H9 (cell line): ENCODE measurements at regions not wholly inside any gene's neighbourhood (a gene's known extent, or its start where the extent isn't known, plus 50 kb on each side); places are given as distances from the start of the nearest gene placed in this dataset.

Experiments used
- DNase-seq: peaks from one replicate; pipeline ENCODE4 v3.0.0-alpha.2; 2017
- H2AFZ ChIP-seq: one replicate; pipeline ENCODE4 v1.6.1; 2013; ENCODE audit warnings: mild to moderate bottlenecking, low read length, control low read depth, moderate library complexity
- H2AK5ac ChIP-seq: 2 replicates; pipeline ENCODE4 v1.6.1; 2013; ENCODE audit warnings: low read length, control low read depth, mixed read lengths; ENCODE audit not compliant: insufficient read length
- H2BK120ac ChIP-seq: one replicate; pipeline ENCODE4 v1.6.1; 2013; ENCODE audit warnings: low read depth, mild to moderate bottlenecking, low read length, control low read depth, inconsistent platforms; ENCODE audit not compliant: poor library complexity, severe bottlenecking
- H2BK12ac ChIP-seq: 2 replicates; pipeline ENCODE4 v1.6.1; 2013; ENCODE audit warnings: low read length, control low read depth, mixed read lengths, low read depth; ENCODE audit not compliant: insufficient read length
- H2BK15ac ChIP-seq: 2 replicates; pipeline ENCODE4 v1.6.1; 2013; ENCODE audit warnings: low read depth, low read length, control low read depth
- H2BK20ac ChIP-seq: one replicate; pipeline ENCODE4 v1.6.1; 2013; ENCODE audit warnings: low read depth, mild to moderate bottlenecking, low read length, control low read depth, inconsistent platforms; ENCODE audit not compliant: poor library complexity, severe bottlenecking
- H2BK5ac ChIP-seq: 2 replicates; pipeline ENCODE4 v1.6.1; 2013; ENCODE audit warnings: low read length, control low read depth, mixed read lengths; ENCODE audit not compliant: insufficient read length
- H3K14ac ChIP-seq: 2 replicates; pipeline ENCODE4 v1.6.1; 2013; ENCODE audit warnings: low read length, control low read depth; ENCODE audit not compliant: insufficient read depth
- H3K18ac ChIP-seq: 2 replicates; pipeline ENCODE4 v1.6.1; 2013; ENCODE audit warnings: low read depth, mild to moderate bottlenecking, mixed read lengths, low read length, control low read depth; ENCODE audit not compliant: insufficient read length
- H3K23ac ChIP-seq: 2 replicates; pipeline ENCODE4 v1.6.1; 2013; ENCODE audit warnings: low read length, control low read depth, mixed read lengths, low read depth; ENCODE audit not compliant: insufficient read length
- H3K23me2 ChIP-seq: 2 replicates; pipeline ENCODE4 v1.6.1; 2013; ENCODE audit warnings: low read depth, mild to moderate bottlenecking, mixed read lengths, low read length, control low read depth; ENCODE audit not compliant: insufficient read length, poor library complexity, severe bottlenecking
- H3K27ac ChIP-seq: 2 replicates; pipeline ENCODE4 v1.5.1; 2013; ENCODE audit warnings: low read length, control low read depth, mixed read lengths, low read depth; ENCODE audit not compliant: insufficient read length
- H3K27me3 ChIP-seq: 2 replicates; pipeline ENCODE4 v1.6.1; 2013; ENCODE audit warnings: low read length, control low read depth, inconsistent platforms; ENCODE audit not compliant: insufficient read depth
- H3K4ac ChIP-seq: 2 replicates; pipeline ENCODE4 v1.6.1; 2013; ENCODE audit warnings: low read depth, mild to moderate bottlenecking, control low read depth, inconsistent platforms, low read length, moderate library complexity
- H3K4me1 ChIP-seq: 2 replicates; pipeline ENCODE4 v1.6.1; 2013; ENCODE audit warnings: low read length, control low read depth, inconsistent platforms; ENCODE audit not compliant: insufficient read depth
- H3K4me2 ChIP-seq: 2 replicates; pipeline ENCODE4 v1.6.1; 2013; ENCODE audit warnings: low read length, control low read depth, mixed read lengths; ENCODE audit not compliant: insufficient read length, insufficient read depth
- H3K56ac ChIP-seq: 2 replicates; pipeline ENCODE4 v1.6.1; 2013; ENCODE audit warnings: low read depth, mild to moderate bottlenecking, mixed read lengths, low read length, control low read depth; ENCODE audit not compliant: insufficient read length
- H3K79me1 ChIP-seq: 2 replicates; pipeline ENCODE4 v1.6.1; 2013; ENCODE audit warnings: low read depth, mild to moderate bottlenecking, moderate library complexity, low read length, control low read depth, inconsistent platforms; ENCODE audit not compliant: insufficient read depth, poor library complexity, severe bottlenecking
- H3K79me2 ChIP-seq: 2 replicates; pipeline ENCODE4 v1.6.1; 2013; ENCODE audit warnings: low read length, control low read depth, inconsistent platforms; ENCODE audit not compliant: insufficient read depth
- H3K9ac ChIP-seq: 2 replicates; pipeline ENCODE4 v1.6.1; 2013; ENCODE audit warnings: low read length, control low read depth, mixed read lengths; ENCODE audit not compliant: insufficient read length; ENCODE audit errors: extremely low read depth
- H3K9me3 ChIP-seq: one replicate; pipeline ENCODE4 v1.6.1; 2013; ENCODE audit warnings: low read depth, low read length, inconsistent platforms; ENCODE audit not compliant: control insufficient read depth
- H3T11ph ChIP-seq: one replicate; pipeline ENCODE4 v1.6.1; 2013; ENCODE audit warnings: mild to moderate bottlenecking, low read length, control low read depth, inconsistent platforms
- H4K20me1 ChIP-seq: one replicate; pipeline ENCODE4 v1.6.1; 2013; ENCODE audit not compliant: control insufficient read depth, insufficient read length, insufficient read depth
- H4K5ac ChIP-seq: 2 replicates; pipeline ENCODE4 v1.6.1; 2013; ENCODE audit warnings: low read depth, mild to moderate bottlenecking, mixed read lengths, low read length, control low read depth; ENCODE audit not compliant: insufficient read length
- H4K8ac ChIP-seq: replicated peaks from 2 replicates; pipeline ENCODE4 v1.6.1; 2013; ENCODE audit warnings: low read length, control low read depth, mixed read lengths, low read depth; ENCODE audit not compliant: insufficient read length
- H4K91ac ChIP-seq: 2 replicates; pipeline ENCODE4 v1.6.1; 2013; ENCODE audit warnings: low read depth, mild to moderate bottlenecking, moderate library complexity, mixed read lengths, low read length, control low read depth; ENCODE audit not compliant: insufficient read length
- H3K27ac Mint-ChIP-seq, 3 experiments: 2 replicates in 2 of 3; 3 replicates in 1 of 3; pipeline ENCODE4 v1.8.0; 2020 to 2021; ENCODE audit warnings: mixed read lengths in 3 of 3, mild to moderate bottlenecking in 1 of 3, moderate library complexity in 1 of 3
- H3K27me3 Mint-ChIP-seq: 2 replicates; pipeline ENCODE4 v1.8.0; 2021; ENCODE audit warnings: low read depth, mild to moderate bottlenecking, moderate library complexity, mixed read lengths
- H3K36me3 Mint-ChIP-seq, 3 experiments: 2 replicates in 2 of 3; 3 replicates in 1 of 3; pipeline ENCODE4 v1.8.0; 2020 to 2021; ENCODE audit warnings: low read depth in 3 of 3, mixed read lengths in 3 of 3; ENCODE audit not compliant: insufficient read depth in 1 of 3
- H3K4me1 Mint-ChIP-seq, 2 experiments: 2 replicates each; pipeline ENCODE4 v1.8.0; 2020; ENCODE audit warnings: mixed read lengths in 2 of 2
- H3K4me3 Mint-ChIP-seq, 2 experiments: 2 replicates in 1 of 2; 3 replicates in 1 of 2; pipeline ENCODE4 v1.8.0; 2020 to 2021; ENCODE audit warnings: mild to moderate bottlenecking in 2 of 2, mixed read lengths in 2 of 2, moderate library complexity in 1 of 2
- H3K9me3 Mint-ChIP-seq, 2 experiments: 2 replicates in 1 of 2; 3 replicates in 1 of 2; pipeline ENCODE4 v1.8.0; 2020; ENCODE audit warnings: mild to moderate bottlenecking in 2 of 2, mixed read lengths in 2 of 2, moderate library complexity in 1 of 2
- CTCF ChIP-seq: fragments of 200-600 bp; sonication (generic); conservative IDR thresholded peaks from 3 replicates; pipeline ENCODE4 v1.8.0; 2021; ENCODE audit warnings: antibody characterized with exemption, mild to moderate bottlenecking
- WGBS: extraction: QIAGEN DNeasy Blood & Tissue Kit; methylation state at CpG from one replicate; pipeline ENCODE4 v1.1.7; 2013; ENCODE audit warnings: missing lambda C conversion rate, low lambda C conversion rate, mixed read lengths; ENCODE audit not compliant: insufficient read length; ENCODE audit errors: extremely low coverage; 5-methylcytosine and 5-hydroxymethylcytosine counted together

- Histone ChIP-seq H2BK15ac (no peak overlapping the region), H3K23ac (no peak overlapping the region), H3K27me3 (no peaks in the 10 kb centered on the region), H3K9ac (no peak overlapping the region), H2BK12ac (no peak overlapping the region), H4K91ac (no peak overlapping the region), H3K56ac (no peak overlapping the region), H4K8ac (no peak overlapping the region), H3K4me2 (no peak overlapping the region), H2BK5ac (no peak overlapping the region), H3K14ac (no peak overlapping the region), H3K4me1 (no peaks in the 10 kb centered on the region), H2AFZ (no peak overlapping the region), H3K79me1 (no peaks in the 10 kb centered on the region), H2BK120ac (no peak overlapping the region), H3K79me2 (no peaks in the 10 kb centered on the region), H2AK5ac (no peak overlapping the region), H4K5ac (no peak overlapping the region), H3K27ac (no peak overlapping the region), H4K20me1 (no peaks in the 10 kb centered on the region), H3K4ac (no peak overlapping the region), H3T11ph (no peak overlapping the region), H3K18ac (no peak overlapping the region), H2BK20ac (no peak overlapping the region), H3K9me3 (no peaks in the 10 kb centered on the region), H3K23me2 (no peaks in the 10 kb centered on the region)
- no peak for TF ChIP-seq CTCF
- no peaks in the 10 kb centered on the region for H3K27me3 Mint-ChIP-seq
- no peak overlapping the region for H3K4me3 Mint-ChIP-seq
- DNase-seq = no peak
- H3K27ac Mint-ChIP-seq = no peak overlapping the region
- H3K36me3 Mint-ChIP-seq = no peaks in the 10 kb centered on the region
- H3K9me3 Mint-ChIP-seq = no peaks in the 10 kb centered on the region
- H3K4me1 Mint-ChIP-seq = no peaks in the 10 kb centered on the region
- WGBS = no CpG with 5 or more reads among the region's 1 CpG
Measured at GRCh38 chr11:104301776-104302175, 137.8 kb upstream of the PDGFD start.
